DND-41 (cell line): ENCODE measurements at regions not wholly inside any gene's neighbourhood (a gene's known extent, or its start where the extent isn't known, plus 50 kb on each side); places are given as distances from the start of the nearest gene placed in this dataset.

Experiments
- ATAC-seq: fragments of 200-7000 bp; cut with Tn5 transposase; 3 replicates; pipeline ENCODE4 v1.9.1; 2021; ENCODE audit warnings: low read depth; ENCODE audit not compliant: insufficient read depth
- DNase-seq: peaks from one replicate; pipeline ENCODE4 v3.0.0-alpha.2; 2020
- H2AFZ ChIP-seq: 2 replicates; pipeline ENCODE4 v1.6.0; 2012; ENCODE audit warnings: low read depth, low read length
- H3K27ac ChIP-seq: 2 replicates; pipeline ENCODE4 v1.5.1; 2012; ENCODE audit warnings: low read length, inconsistent platforms
- H3K27me3 ChIP-seq: fragments of 200-600 bp; sonication (generic); 2 replicates; pipeline ENCODE4 v1.6.0; 2012; ENCODE audit warnings: low read length, mild to moderate bottlenecking, inconsistent platforms; ENCODE audit not compliant: insufficient read depth, poor library complexity
- H3K36me3 ChIP-seq: 2 replicates; pipeline ENCODE4 v1.5.1; 2012; ENCODE audit warnings: low read length, inconsistent platforms; ENCODE audit not compliant: insufficient read depth
- H3K4me1 ChIP-seq: 2 replicates; pipeline ENCODE4 v1.5.1; 2012; ENCODE audit warnings: mild to moderate bottlenecking, low read length; ENCODE audit not compliant: insufficient read depth
- H3K4me2 ChIP-seq: 2 replicates; pipeline ENCODE4 v1.6.0; 2012; ENCODE audit warnings: mild to moderate bottlenecking, moderate library complexity, low read length, inconsistent platforms; ENCODE audit not compliant: insufficient read depth
- H3K4me3 ChIP-seq, 2 experiments: fragments of 200-600 bp in 1 of 2; shearing (Covaris generic) in 1 of 2; 2 replicates each; pipeline ENCODE4 v1.5.1; 2012 to 2016; ENCODE audit warnings: inconsistent platforms in 2 of 2, low read length in 2 of 2, mild to moderate bottlenecking in 2 of 2, low read depth in 1 of 2, moderate library complexity in 1 of 2
- H3K79me2 ChIP-seq: 2 replicates; pipeline ENCODE4 v1.6.0; 2012; ENCODE audit warnings: low read length, inconsistent platforms; ENCODE audit not compliant: insufficient read depth
- H3K9ac ChIP-seq: 2 replicates; pipeline ENCODE4 v1.6.0; 2012; ENCODE audit warnings: low read depth, mild to moderate bottlenecking, inconsistent platforms, low read length, moderate library complexity
- H3K9me3 ChIP-seq: 2 replicates; pipeline ENCODE4 v1.5.1; 2012; ENCODE audit warnings: low read length, moderate library complexity, mild to moderate bottlenecking, inconsistent platforms; ENCODE audit not compliant: insufficient read depth, severe bottlenecking
- H4K20me1 ChIP-seq: 2 replicates; pipeline ENCODE4 v1.6.0; 2012; ENCODE audit warnings: low read length; ENCODE audit not compliant: insufficient read depth
- CTCF ChIP-seq: IDR thresholded peaks from 2 replicates; pipeline ENCODE4 v1.5.1; 2012; ENCODE audit warnings: borderline replicate concordance, low read length, moderate library complexity, mild to moderate bottlenecking; ENCODE audit not compliant: poor library complexity, severe bottlenecking; ENCODE audit errors: extremely low read depth
- EZH2 ChIP-seq: IDR thresholded peaks from 3 replicates; pipeline ENCODE4 v1.6.1; 2012; ENCODE audit warnings: borderline replicate concordance, low read depth, mild to moderate bottlenecking, moderate library complexity, low read length, inconsistent platforms; ENCODE audit not compliant: severe bottlenecking

- Histone ChIP-seq H3K79me2 (no peaks in the 10 kb centered on the region), H3K4me1 (no peaks in the 10 kb centered on the region; the same call in 1 of the 2 replicates), H3K9me3 (peaks cover 2% of the 10 kb centered on the region), H3K27ac (no peak overlapping the region), H3K27me3 (no peaks in the 10 kb centered on the region), H2AFZ (no peak overlapping the region), H3K36me3 (no peaks in the 10 kb centered on the region), H3K9ac (no peak overlapping the region), H4K20me1 (no peaks in the 10 kb centered on the region), H3K4me2 (no peak overlapping the region), H3K4me3 (no peak overlapping the region)
- ATAC-seq (no peak), DNase-seq (no peak)
- TF ChIP-seq CTCF = no peak
- no peak for TF ChIP-seq EZH2
Observed at GRCh38 chr2:7430869-7431641, 513.8 kb downstream of the RNF144A start.

DNA sequence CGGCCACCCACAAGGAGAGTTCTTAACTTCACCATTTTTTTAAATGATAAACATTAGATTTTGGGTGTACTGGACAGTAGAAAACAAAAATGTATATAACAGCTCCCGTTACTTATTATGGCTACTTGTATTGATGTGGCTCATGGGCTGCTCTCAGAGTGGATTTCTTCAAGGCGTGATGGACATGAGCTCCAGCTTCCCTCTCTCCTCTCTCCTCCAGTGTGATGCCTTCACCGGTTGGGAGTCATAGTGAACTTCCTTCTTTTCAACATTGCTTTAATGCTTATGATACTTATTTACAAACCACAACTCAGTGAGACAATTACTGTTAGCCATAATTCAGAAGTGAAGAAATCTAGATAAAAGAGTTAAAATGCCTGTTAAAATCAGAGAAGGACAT is 515.2 kb downstream of the RNF144A start:
- Histone ChIP-seq H3K27ac (no peak overlapping the region), H3K79me2 (no peaks in the 10 kb centered on the region), H3K36me3 (no peaks in the 10 kb centered on the region), H3K9me3 (peaks cover 2% of the 10 kb centered on the region), H3K4me3 (no peak overlapping the region), H4K20me1 (no peaks in the 10 kb centered on the region), H2AFZ (no peak overlapping the region), H3K9ac (no peak overlapping the region), H3K4me1 (no peaks in the 10 kb centered on the region), H3K27me3 (no peaks in the 10 kb centered on the region), H3K4me2 (no peak overlapping the region)
- no peak for DNase-seq
- no peak for TF ChIP-seq CTCF
- no peak for ATAC-seq

GRCh38 chr2:7436096-7436906 is 519.1 kb downstream of the RNF144A start:
- H2AFZ ChIP-seq = no peak overlapping the region

More at GRCh38 chr2:7436096-7436906, 519.1 kb downstream of the RNF144A start:
- Histone ChIP-seq H3K4me3 (no peak overlapping the region), H3K79me2 (no peaks in the 10 kb centered on the region), H3K9me3 (peaks cover 2% of the 10 kb centered on the region), H3K27me3 (no peaks in the 10 kb centered on the region), H4K20me1 (no peaks in the 10 kb centered on the region), H3K4me1 (no peaks in the 10 kb centered on the region), H3K27ac (no peak overlapping the region), H3K36me3 (no peaks in the 10 kb centered on the region), H3K4me2 (no peak overlapping the region), H3K9ac (no peak overlapping the region)
- DNase-seq = no peak
- ATAC-seq = no peak
- no peak for TF ChIP-seq EZH2
- no peak for TF ChIP-seq CTCF
